ENCODE measurements at regions not wholly inside any gene's neighbourhood (a gene's known extent, or its start where the extent isn't known, plus 50 kb on each side); places are given as distances from the start of the nearest gene placed in this dataset.

DNA sequence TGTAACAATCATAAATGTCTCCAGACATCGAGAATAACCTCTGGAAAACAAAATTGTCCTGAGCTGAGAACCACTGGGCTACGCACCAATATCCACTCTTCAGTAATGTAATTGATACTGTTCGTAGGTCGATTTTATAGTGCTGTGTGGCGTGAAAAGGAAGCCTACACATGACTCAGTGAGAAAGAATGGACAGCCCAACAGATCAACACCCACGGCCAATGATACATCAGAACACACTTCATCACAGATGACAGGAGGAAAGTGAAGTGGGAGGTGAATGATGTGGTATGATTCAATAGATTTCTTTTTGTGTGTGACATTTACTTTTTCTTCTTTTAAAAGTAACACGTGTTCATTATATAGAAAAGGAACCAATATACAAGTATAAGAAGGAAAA, 93.5 kb downstream of the RPS12 start:
- TF ChIP-seq, protein P1, sequence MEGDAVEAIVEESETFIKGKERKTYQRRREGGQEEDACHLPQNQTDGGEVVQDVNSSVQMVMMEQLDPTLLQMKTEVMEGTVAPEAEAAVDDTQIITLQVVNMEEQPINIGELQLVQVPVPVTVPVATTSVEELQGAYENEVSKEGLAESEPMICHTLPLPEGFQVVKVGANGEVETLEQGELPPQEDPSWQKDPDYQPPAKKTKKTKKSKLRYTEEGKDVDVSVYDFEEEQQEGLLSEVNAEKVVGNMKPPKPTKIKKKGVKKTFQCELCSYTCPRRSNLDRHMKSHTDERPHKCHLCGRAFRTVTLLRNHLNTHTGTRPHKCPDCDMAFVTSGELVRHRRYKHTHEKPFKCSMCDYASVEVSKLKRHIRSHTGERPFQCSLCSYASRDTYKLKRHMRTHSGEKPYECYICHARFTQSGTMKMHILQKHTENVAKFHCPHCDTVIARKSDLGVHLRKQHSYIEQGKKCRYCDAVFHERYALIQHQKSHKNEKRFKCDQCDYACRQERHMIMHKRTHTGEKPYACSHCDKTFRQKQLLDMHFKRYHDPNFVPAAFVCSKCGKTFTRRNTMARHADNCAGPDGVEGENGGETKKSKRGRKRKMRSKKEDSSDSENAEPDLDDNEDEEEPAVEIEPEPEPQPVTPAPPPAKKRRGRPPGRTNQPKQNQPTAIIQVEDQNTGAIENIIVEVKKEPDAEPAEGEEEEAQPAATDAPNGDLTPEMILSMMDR (IDR thresholded peaks at IDR 0.05; ENCODE audit: control extremely low read depth in 1 of 3, insufficient read depth in 1 of 3, low read depth in 1 of 3, low read length in 3 of 3): no peak
- TF ChIP-seq POLR2AphosphoS5 (IDR thresholded peaks at IDR 0.05; ENCODE audit: low read depth, low read length): no peak
- no peak for TF ChIP-seq JUN (IDR thresholded peaks at IDR 0.05; ENCODE audit: low read depth, low read length)
- TF ChIP-seq JUND (IDR thresholded peaks at IDR 0.05; ENCODE audit: low read length): no peak
- TF ChIP-seq SP4 (IDR thresholded peaks at IDR 0.05; ENCODE audit: low read length): no peak
- TF ChIP-seq CREB1 (IDR thresholded peaks at IDR 0.05): no peak
- TF ChIP-seq, protein P2, sequence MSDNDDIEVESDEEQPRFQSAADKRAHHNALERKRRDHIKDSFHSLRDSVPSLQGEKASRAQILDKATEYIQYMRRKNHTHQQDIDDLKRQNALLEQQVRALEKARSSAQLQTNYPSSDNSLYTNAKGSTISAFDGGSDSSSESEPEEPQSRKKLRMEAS (IDR thresholded peaks at IDR 0.05): no peak
- no peak for TF ChIP-seq KDM1A (IDR thresholded peaks at IDR 0.05; ENCODE audit: borderline replicate concordance, low read length)
- TF ChIP-seq EZH2 (IDR thresholded peaks at IDR 0.05; ENCODE audit: low read depth, low read length, severe bottlenecking): no peak
- TF ChIP-seq EP300 (IDR thresholded peaks at IDR 0.05; ENCODE audit: borderline replicate concordance in 1 of 2, low read depth in 2 of 2, low read length in 2 of 2): no peak
- TF ChIP-seq RFX5 (IDR thresholded peaks at IDR 0.05; ENCODE audit: borderline replicate concordance, low read depth, low read length): no peak

Measured in H1 (cell line).